Astrocyte of the cerebellum (primary cell): ENCODE measurements at regions not wholly inside any gene's neighbourhood (a gene's known extent, or its start where the extent isn't known, plus 50 kb on each side); places are given as distances from the start of the nearest gene placed in this dataset.
"Not testable (repeated sequence)": the region's sequence is repeated elsewhere in the genome, so short reads cannot be mapped to it uniquely, and the experiment has no call there.

Source experiments
- DNase-seq: peaks from one replicate; pipeline ENCODE4 v3.0.0-alpha.2; 2011; ENCODE audit warnings: low read depth
- H3K4me3 ChIP-seq: 2 replicates; pipeline ENCODE4 v1.5.1; 2011; ENCODE audit warnings: mild to moderate bottlenecking, low read depth, low read length, moderate library complexity
- CTCF ChIP-seq: IDR thresholded peaks from 2 replicates; pipeline ENCODE4 v1.5.1; 2012; ENCODE audit warnings: low read length, low read depth, moderate library complexity, mild to moderate bottlenecking; ENCODE audit errors: missing control alignments
- in situ Hi-C: cut with HindIII; loops from 2 replicates; pipeline ENCODE4 v1.10.0; 2017; ENCODE audit warnings: low sequenced_read_pairs

DNA sequence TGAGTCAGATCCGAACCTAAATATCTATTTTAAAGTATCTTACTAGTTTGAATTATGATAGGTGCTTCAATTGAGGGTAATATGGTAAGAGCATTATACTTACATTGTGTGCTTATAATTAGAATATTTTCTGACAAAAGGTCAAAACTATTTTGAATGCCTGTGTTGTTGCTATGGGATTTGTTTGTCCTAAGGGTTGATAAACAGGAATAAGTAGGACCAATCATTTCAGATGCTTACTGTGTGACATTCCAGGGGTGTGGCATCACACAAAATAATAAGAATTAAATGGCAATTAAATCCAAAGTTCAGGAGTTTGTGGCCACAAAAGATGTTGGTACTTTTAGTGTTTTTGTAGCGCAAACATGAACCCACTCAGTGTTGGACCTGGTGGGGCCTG, 256.2 kb upstream of the DDHD1 start:
- no peak for DNase-seq
- no peak overlapping the region for H3K4me3 ChIP-seq
- in situ Hi-C loops = no loop called here
- TF ChIP-seq CTCF = no peak

DNA sequence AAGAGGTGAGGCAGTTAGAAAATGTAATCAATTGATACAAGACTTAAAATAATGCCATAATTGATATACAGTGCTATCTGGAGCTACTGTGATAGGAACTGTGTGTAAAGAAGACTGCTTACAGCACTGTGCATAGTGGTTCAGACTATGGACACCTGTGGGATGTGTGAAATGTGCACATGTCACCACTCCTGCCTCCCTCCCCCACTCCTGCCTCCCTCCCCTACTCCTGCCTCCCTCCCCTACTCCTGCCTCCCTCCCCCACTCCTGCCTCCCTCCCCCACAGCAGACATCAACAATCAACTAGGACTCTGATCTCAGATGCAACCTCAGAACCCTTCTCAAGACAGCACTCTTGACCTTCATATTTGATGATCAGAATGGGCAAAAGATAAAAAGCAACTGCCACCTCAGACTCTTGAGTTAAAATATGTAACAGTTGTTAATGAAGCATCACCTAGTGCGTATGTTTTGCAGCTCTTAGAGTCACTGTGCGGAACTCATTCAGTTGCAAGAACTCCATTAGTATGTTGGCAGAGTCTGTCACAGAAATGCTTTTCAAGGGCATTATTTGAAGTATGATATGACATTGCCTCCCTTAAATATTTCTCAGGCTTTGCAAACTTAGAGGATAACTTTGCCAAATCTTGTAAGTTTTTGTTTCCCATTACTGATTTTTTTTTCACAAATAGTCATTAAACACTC, 255.2 kb upstream of the DDHD1 start:
- in situ Hi-C loops = no loop called here
- no peak overlapping the region for H3K4me3 ChIP-seq
- no peak for TF ChIP-seq CTCF
- no peak for DNase-seq

DNA sequence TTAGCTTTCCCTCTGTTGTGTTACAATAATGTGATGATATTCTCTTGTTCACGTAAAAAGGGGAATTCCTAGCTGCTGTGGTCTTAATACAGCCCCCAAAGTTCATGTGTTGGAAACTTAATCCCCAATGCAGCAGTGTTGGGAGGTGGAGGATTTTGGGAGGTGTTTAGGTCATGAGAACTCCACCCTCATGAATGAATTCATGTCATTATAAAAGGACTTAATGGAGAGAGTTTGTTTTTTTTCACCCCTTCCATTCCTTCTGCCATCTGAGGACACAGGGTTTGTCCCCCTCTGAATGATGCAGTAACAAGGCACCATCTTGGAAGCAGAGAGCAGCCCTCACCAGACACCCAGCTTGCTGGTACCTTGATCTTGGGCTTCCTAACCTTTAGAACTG, 253.4 kb upstream of the DDHD1 start:
- in situ Hi-C loops = no loop called here
- DNase-seq = no peak
- TF ChIP-seq CTCF = no peak
- no peak overlapping the region for H3K4me3 ChIP-seq

DNA sequence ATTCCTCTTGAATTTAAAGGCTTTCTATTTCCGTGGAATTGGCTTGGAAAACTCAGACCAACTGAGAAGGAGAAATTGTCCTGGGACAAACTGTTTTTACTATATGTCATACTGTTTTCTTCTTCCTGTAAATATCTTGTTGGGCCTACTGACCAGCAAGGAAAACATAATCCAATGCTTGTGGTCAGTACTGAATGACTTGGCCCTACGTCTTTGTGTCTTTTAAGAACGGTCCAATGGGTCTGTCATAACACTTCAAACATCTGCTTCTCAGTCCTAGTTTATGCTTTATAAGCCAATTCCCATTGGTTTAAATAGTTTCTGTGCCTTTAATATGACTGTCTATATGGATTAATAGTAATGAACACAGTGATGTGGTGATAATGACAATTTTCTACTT, 248.5 kb upstream of the DDHD1 start:
- DNase-seq = no peak
- in situ Hi-C loops = no loop called here
- H3K4me3 ChIP-seq = no peak overlapping the region
- TF ChIP-seq CTCF = no peak

DNA sequence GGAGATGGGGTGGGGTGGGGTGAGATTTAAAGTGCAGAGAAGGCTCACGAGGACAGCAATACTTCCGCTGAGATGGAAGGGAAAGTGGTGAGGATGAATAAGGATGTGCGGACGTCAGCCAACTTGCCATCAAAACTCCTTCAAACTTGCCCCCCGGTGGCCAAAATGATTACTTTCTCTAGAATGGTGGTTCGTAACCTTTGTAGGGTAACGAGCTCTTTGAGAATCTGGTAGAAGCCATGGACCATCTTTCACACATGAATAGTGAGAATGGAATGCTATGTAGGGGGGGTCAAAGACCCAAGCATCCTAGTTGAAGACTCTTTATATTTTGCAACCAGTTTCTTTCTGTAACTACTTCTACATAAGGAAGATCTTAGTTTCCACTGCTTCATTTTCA, 245.9 kb upstream of the DDHD1 start:
- no peak overlapping the region for H3K4me3 ChIP-seq
- in situ Hi-C loops = no loop called here
- TF ChIP-seq CTCF = peak; percentile 48
- DNase-seq = peak; percentile 55

DNA sequence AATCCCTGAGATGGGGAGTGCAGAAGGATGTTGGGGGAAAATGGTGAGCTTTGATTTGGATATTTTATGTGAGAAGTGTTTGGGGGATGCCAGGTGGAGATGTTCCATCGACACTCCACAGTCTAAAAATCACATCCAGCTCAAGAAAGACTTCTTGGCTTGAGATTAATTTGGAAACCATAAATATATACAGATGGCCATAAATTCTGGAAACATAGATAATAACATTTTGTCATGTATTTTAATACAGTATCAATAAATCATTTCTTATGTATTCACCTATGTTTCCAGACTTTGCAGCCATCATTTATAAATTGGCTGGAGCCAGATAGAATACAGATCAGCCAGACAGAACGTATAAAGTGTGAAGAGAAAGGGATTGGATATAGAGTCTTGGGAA, 245.5 kb upstream of the DDHD1 start:
- no peak overlapping the region for H3K4me3 ChIP-seq
- no peak for TF ChIP-seq CTCF
- DNase-seq = no peak
- in situ Hi-C loops = no loop called here

DNA sequence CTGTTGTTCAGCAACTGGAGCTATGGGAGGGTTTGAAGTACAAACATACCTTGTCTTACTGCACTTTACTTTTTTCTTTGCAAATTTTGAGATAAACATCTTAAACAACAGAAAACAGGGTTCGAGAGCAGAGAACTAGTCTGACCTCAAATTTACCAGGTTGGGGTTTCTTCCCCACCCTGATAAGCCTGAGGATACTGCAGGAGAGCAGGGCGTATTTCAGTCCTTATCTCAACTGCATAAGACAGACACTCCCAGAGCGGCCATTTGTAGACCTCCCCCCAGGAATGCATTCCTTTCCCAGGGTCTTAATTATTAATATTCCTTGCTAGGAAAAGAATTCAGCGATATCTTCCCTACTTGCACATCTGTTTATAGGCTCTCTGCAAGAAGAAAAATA, 242.1 kb upstream of the DDHD1 start:
- in situ Hi-C loops = not testable (repeated sequence)

More for the DNA sequence above, 242.1 kb upstream of the DDHD1 start:
- not testable (repeated sequence) for H3K4me3 ChIP-seq, DNase-seq
